ENCODE measurements at regions not wholly inside any gene's neighbourhood (a gene's known extent, or its start where the extent isn't known, plus 50 kb on each side); places are given as distances from the start of the nearest gene placed in this dataset.

DNA sequence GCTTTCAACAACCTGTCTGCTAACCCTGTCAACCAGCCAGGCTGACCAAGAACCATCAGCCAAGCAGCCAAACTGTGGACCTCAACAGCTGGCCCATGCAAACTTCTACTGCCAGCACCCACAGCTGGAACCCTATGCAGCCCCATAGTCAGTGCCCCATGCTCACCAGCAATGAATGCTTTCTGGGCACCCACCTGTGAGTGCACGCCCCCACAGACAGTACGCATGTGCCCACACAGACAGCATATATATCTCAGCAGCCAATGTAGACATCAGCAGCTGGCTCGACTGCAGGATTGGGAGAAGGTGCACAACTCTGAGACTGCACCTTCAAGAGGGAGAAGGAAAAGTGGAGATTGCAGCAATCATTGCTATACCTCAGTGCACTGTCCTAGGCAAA is 1534.6 kb downstream of the GRIK2 start:
- Histone ChIP-seq H3K27ac (ENCODE audit: low read length) (no peak overlapping the region), H3K4me3 (ENCODE audit: low read length) (no peak overlapping the region), H3K27me3 (ENCODE audit: insufficient read depth, low read depth, low read length) (no peaks in the 10 kb centered on the region), H4K20me1 (ENCODE audit: insufficient read depth) (no peaks in the 10 kb centered on the region), H3K79me2 (replicated peaks; ENCODE audit: insufficient read depth, low read length) (no peaks in the 10 kb centered on the region), H3K4me2 (ENCODE audit: low read length) (no peak overlapping the region), H3K36me3 (ENCODE audit: insufficient read depth, low read length) (no peaks in the 10 kb centered on the region), H3K9ac (ENCODE audit: low read length) (no peak overlapping the region), H3K9me2 (ENCODE audit: insufficient read depth, low read length) (no peaks in the 10 kb centered on the region), H2AFZ (ENCODE audit: low read depth, low read length) (no peak overlapping the region), H3F3A (ENCODE audit: insufficient read depth, low read length, poor library complexity, severe bottlenecking) (no peaks in the 10 kb centered on the region), H3K9me3 (ENCODE audit: low read length) (no peaks in the 10 kb centered on the region)
- TF ChIP-seq, protein P1, sequence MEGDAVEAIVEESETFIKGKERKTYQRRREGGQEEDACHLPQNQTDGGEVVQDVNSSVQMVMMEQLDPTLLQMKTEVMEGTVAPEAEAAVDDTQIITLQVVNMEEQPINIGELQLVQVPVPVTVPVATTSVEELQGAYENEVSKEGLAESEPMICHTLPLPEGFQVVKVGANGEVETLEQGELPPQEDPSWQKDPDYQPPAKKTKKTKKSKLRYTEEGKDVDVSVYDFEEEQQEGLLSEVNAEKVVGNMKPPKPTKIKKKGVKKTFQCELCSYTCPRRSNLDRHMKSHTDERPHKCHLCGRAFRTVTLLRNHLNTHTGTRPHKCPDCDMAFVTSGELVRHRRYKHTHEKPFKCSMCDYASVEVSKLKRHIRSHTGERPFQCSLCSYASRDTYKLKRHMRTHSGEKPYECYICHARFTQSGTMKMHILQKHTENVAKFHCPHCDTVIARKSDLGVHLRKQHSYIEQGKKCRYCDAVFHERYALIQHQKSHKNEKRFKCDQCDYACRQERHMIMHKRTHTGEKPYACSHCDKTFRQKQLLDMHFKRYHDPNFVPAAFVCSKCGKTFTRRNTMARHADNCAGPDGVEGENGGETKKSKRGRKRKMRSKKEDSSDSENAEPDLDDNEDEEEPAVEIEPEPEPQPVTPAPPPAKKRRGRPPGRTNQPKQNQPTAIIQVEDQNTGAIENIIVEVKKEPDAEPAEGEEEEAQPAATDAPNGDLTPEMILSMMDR (IDR thresholded peaks at IDR 0.05; ENCODE audit: poor library complexity, severe bottlenecking) = no peak
- TF ChIP-seq MXI1 (conservative IDR thresholded peaks at IDR 0.05; ENCODE audit: poor library complexity, severe bottlenecking) (no peak), RAD21 (conservative IDR thresholded peaks at IDR 0.05) (no peak), EP300 (conservative IDR thresholded peaks at IDR 0.05; ENCODE audit: poor library complexity, severe bottlenecking) (no peak), SMC3 (conservative IDR thresholded peaks at IDR 0.05; ENCODE audit: poor library complexity) (no peak), EZH2 (IDR thresholded peaks at IDR 0.05; ENCODE audit: borderline replicate concordance, insufficient read depth, low read length, poor library complexity, severe bottlenecking) (no peak), TAF1 (IDR thresholded peaks at IDR 0.05; ENCODE audit: low read depth) (no peak)
- TF ChIP-seq, protein P2, sequence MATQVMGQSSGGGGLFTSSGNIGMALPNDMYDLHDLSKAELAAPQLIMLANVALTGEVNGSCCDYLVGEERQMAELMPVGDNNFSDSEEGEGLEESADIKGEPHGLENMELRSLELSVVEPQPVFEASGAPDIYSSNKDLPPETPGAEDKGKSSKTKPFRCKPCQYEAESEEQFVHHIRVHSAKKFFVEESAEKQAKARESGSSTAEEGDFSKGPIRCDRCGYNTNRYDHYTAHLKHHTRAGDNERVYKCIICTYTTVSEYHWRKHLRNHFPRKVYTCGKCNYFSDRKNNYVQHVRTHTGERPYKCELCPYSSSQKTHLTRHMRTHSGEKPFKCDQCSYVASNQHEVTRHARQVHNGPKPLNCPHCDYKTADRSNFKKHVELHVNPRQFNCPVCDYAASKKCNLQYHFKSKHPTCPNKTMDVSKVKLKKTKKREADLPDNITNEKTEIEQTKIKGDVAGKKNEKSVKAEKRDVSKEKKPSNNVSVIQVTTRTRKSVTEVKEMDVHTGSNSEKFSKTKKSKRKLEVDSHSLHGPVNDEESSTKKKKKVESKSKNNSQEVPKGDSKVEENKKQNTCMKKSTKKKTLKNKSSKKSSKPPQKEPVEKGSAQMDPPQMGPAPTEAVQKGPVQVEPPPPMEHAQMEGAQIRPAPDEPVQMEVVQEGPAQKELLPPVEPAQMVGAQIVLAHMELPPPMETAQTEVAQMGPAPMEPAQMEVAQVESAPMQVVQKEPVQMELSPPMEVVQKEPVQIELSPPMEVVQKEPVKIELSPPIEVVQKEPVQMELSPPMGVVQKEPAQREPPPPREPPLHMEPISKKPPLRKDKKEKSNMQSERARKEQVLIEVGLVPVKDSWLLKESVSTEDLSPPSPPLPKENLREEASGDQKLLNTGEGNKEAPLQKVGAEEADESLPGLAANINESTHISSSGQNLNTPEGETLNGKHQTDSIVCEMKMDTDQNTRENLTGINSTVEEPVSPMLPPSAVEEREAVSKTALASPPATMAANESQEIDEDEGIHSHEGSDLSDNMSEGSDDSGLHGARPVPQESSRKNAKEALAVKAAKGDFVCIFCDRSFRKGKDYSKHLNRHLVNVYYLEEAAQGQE (IDR thresholded peaks at IDR 0.05; ENCODE audit: borderline replicate concordance) = no peak

DNA sequence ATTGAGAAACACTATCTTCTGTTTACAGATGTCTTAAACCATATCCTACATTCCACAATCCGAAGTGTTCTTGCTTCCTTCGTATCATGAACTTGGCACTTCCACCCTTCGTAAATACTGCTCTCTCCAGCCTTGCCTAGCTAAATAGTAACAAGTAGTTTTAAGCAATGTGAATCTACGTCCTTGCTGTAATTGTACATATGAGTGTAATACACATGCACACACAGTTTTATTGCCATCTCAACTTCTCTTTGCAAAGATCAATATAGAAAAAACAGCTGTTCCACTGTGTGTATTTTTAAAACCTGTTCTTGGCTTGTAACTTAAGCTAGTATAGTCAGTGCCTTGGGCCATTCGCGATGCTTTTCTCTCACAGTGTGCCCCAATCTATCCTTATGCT is 1524.7 kb downstream of the GRIK2 start:
- Histone ChIP-seq H3K27ac (ENCODE audit: low read length) (no peak overlapping the region), H3F3A (ENCODE audit: insufficient read depth, low read length, poor library complexity, severe bottlenecking) (no peaks in the 10 kb centered on the region), H3K9me2 (ENCODE audit: insufficient read depth, low read length) (no peaks in the 10 kb centered on the region), H3K36me3 (ENCODE audit: insufficient read depth, low read length) (no peaks in the 10 kb centered on the region), H3K4me3 (ENCODE audit: low read length) (no peak overlapping the region), H2AFZ (ENCODE audit: low read depth, low read length) (no peak overlapping the region), H3K9me3 (ENCODE audit: low read length) (no peaks in the 10 kb centered on the region), H3K4me2 (ENCODE audit: low read length) (no peak overlapping the region), H3K27me3 (ENCODE audit: insufficient read depth, low read depth, low read length) (no peaks in the 10 kb centered on the region), H3K9ac (ENCODE audit: low read length) (no peak overlapping the region), H4K20me1 (ENCODE audit: insufficient read depth) (no peaks in the 10 kb centered on the region), H3K79me2 (replicated peaks; ENCODE audit: insufficient read depth, low read length) (no peaks in the 10 kb centered on the region)
- no peak for TF ChIP-seq RAD21 (conservative IDR thresholded peaks at IDR 0.05)
- TF ChIP-seq MXI1 (conservative IDR thresholded peaks at IDR 0.05; ENCODE audit: poor library complexity, severe bottlenecking) = no peak

DNA sequence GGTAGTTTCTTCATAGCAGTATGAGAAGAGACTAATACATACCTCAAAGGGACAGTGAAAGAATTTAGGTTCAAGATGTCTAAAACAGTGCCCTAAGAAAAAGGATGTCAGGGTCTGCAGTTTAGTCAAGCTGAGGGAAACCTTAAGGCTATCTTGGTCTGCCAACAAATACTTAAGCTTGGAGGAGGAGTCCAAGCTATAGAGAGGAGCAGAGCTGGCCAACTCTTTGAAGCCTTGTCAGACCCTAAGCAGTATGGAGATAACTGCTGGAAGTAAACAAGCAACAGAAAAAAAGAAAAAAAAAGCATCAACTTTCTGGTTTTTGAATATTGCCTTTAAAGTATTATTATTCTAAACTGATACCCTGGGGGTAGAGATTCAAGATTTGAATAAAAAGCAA is 1518.1 kb downstream of the GRIK2 start:
- Histone ChIP-seq H3K9me3 (ENCODE audit: low read length) (no peaks in the 10 kb centered on the region), H3K27me3 (ENCODE audit: insufficient read depth, low read depth, low read length) (no peaks in the 10 kb centered on the region), H3K4me2 (ENCODE audit: low read length) (no peak overlapping the region), H4K20me1 (ENCODE audit: insufficient read depth) (no peaks in the 10 kb centered on the region), H3K9me2 (ENCODE audit: insufficient read depth, low read length) (no peaks in the 10 kb centered on the region), H3K9ac (ENCODE audit: low read length) (no peak overlapping the region), H3F3A (ENCODE audit: insufficient read depth, low read length, poor library complexity, severe bottlenecking) (no peaks in the 10 kb centered on the region), H3K36me3 (ENCODE audit: insufficient read depth, low read length) (no peaks in the 10 kb centered on the region), H3K79me2 (replicated peaks; ENCODE audit: insufficient read depth, low read length) (no peaks in the 10 kb centered on the region), H2AFZ (ENCODE audit: low read depth, low read length) (no peak overlapping the region), H3K4me3 (ENCODE audit: low read length) (no peak overlapping the region), H3K27ac (ENCODE audit: low read length) (no peak overlapping the region)
- TF ChIP-seq RAD21 (conservative IDR thresholded peaks at IDR 0.05) (no peak), SMC3 (conservative IDR thresholded peaks at IDR 0.05; ENCODE audit: poor library complexity) (no peak), EZH2 (IDR thresholded peaks at IDR 0.05; ENCODE audit: borderline replicate concordance, insufficient read depth, low read length, poor library complexity, severe bottlenecking) (no peak), POLR2AphosphoS5 (IDR thresholded peaks at IDR 0.05) (no peak), TAF1 (IDR thresholded peaks at IDR 0.05; ENCODE audit: low read depth) (no peak), MXI1 (conservative IDR thresholded peaks at IDR 0.05; ENCODE audit: poor library complexity, severe bottlenecking) (no peak), EP300 (conservative IDR thresholded peaks at IDR 0.05; ENCODE audit: poor library complexity, severe bottlenecking) (no peak)
- TF ChIP-seq, protein P1 (IDR thresholded peaks at IDR 0.05; ENCODE audit: poor library complexity, severe bottlenecking) = no peak
- TF ChIP-seq, protein P2 (IDR thresholded peaks at IDR 0.05; ENCODE audit: borderline replicate concordance) = no peak
